ENCODE measurements at regions not wholly inside any gene's neighbourhood (a gene's known extent, or its start where the extent isn't known, plus 50 kb on each side); places are given as distances from the start of the nearest gene placed in this dataset.
"Not testable (repeated sequence)": the region's sequence is repeated elsewhere in the genome, so short reads cannot be mapped to it uniquely, and the experiment has no call there.

GRCh38 chr10:45564303-45564959 lies 108.1 kb downstream of the ZFAND4 start:
- DNase-seq (ENCODE audit: low read depth, low spot score), result no peak

GRCh38 chr10:45561952-45562351 lies 110.6 kb downstream of the ZFAND4 start:
- no peak for DNase-seq (ENCODE audit: low read depth, low spot score)

GRCh38 chr10:45560262-45560661 lies 112.3 kb downstream of the ZFAND4 start:
- no peak for DNase-seq (ENCODE audit: low read depth, low spot score)

GRCh38 chr10:45558425-45558824 lies 114.1 kb downstream of the ZFAND4 start:
- DNase-seq (ENCODE audit: low read depth, low spot score), result no peak

- peak; percentile 17 for DNase-seq (ENCODE audit: low read depth, low spot score)
These were observed 115.2 kb downstream of the ZFAND4 start for GRCh38 chr10:45557275-45557905.

- no peak for DNase-seq (ENCODE audit: low read depth, low spot score)
These were observed 116.8 kb downstream of the ZFAND4 start for GRCh38 chr10:45555795-45556194.

- DNase-seq (ENCODE audit: low read depth, low spot score), result not testable (repeated sequence)
These were observed 117.2 kb downstream of the ZFAND4 start for GRCh38 chr10:45555332-45555731.

GRCh38 chr10:45553613-45554012 lies 119.0 kb downstream of the ZFAND4 start:
- DNase-seq (ENCODE audit: low read depth, low spot score), result no peak

- no peak for DNase-seq (ENCODE audit: low read depth, low spot score)
These were observed 119.4 kb downstream of the ZFAND4 start for GRCh38 chr10:45553155-45553554.

- no peak for DNase-seq (ENCODE audit: low read depth, low spot score)
These were observed 120.1 kb downstream of the ZFAND4 start for GRCh38 chr10:45552476-45552875.

- DNase-seq (ENCODE audit: low read depth, low spot score), result no peak
These were observed 121.4 kb downstream of the ZFAND4 start for GRCh38 chr10:45550903-45551786.

- no peak for DNase-seq (ENCODE audit: low read depth, low spot score)
These were observed 124.5 kb downstream of the ZFAND4 start for GRCh38 chr10:45548068-45548467.

GRCh38 chr10:45547207-45547606 lies 125.4 kb downstream of the ZFAND4 start:
- DNase-seq (ENCODE audit: low read depth, low spot score), result no peak

GRCh38 chr10:45545150-45545549 lies 127.4 kb downstream of the ZFAND4 start:
- no peak for DNase-seq (ENCODE audit: low read depth, low spot score)

GRCh38 chr10:45544191-45544590 lies 128.4 kb downstream of the ZFAND4 start:
- DNase-seq (ENCODE audit: low read depth, low spot score), result no peak

GRCh38 chr10:45541032-45541431 lies 131.5 kb downstream of the ZFAND4 start:
- not testable (repeated sequence) for DNase-seq (ENCODE audit: low read depth, low spot score)

- DNase-seq (ENCODE audit: low read depth, low spot score), result not testable (repeated sequence)
These were observed 132.0 kb downstream of the ZFAND4 start for GRCh38 chr10:45540589-45540988.

- not testable (repeated sequence) for DNase-seq (ENCODE audit: low read depth, low spot score)
These were observed 133.0 kb downstream of the ZFAND4 start for GRCh38 chr10:45539569-45539968.

- no peak for DNase-seq (ENCODE audit: low read depth, low spot score)
These were observed 138.0 kb downstream of the ZFAND4 start for GRCh38 chr10:45534572-45534971.

GRCh38 chr10:45532480-45532879 lies 140.1 kb downstream of the ZFAND4 start:
- no peak for DNase-seq (ENCODE audit: low read depth, low spot score)

- no peak for DNase-seq (ENCODE audit: low read depth, low spot score)
These were observed 146.2 kb downstream of the ZFAND4 start for GRCh38 chr10:45526309-45526905.

- DNase-seq (ENCODE audit: low read depth, low spot score), result no peak
These were observed 146.5 kb downstream of the ALOX5 start for GRCh38 chr10:45520476-45520875.
